ENCODE measurements at regions not wholly inside any gene's neighbourhood (a gene's known extent, or its start where the extent isn't known, plus 50 kb on each side); places are given as distances from the start of the nearest gene placed in this dataset.

DNA sequence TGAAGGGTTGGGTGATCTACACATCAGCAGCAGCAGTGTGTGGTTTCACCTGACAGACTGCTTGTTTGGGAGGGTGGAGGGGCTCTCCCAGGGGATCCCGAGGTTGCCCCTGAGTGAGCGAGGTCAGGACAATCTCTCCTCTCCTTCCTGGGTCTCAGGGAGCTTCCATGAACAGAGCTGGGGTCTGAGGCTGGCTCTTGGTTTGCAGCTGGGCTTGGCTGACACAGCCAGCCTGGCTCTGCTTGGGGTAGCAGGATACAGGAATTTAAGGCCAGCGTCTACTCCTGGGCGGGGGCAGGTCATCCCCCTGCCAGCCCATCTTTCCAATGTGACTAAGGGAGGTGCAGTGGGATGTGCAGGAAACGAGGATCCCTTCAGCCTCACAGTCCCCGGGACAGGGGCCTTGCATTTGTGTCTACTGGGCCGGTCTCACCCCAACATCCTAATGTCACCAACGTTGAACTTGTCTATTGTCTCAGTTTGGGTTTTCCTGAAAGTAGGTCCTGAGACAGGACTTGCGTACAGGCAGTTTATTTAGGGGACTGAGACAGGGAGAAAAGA, 262.6 kb upstream of the HDAC4 start:
- no peak overlapping the region for H3K27ac ChIP-seq
- no peak for TF ChIP-seq ZFX (IDR thresholded peaks at IDR 0.05; ENCODE audit: borderline replicate concordance)
- TF ChIP-seq, protein P1, sequence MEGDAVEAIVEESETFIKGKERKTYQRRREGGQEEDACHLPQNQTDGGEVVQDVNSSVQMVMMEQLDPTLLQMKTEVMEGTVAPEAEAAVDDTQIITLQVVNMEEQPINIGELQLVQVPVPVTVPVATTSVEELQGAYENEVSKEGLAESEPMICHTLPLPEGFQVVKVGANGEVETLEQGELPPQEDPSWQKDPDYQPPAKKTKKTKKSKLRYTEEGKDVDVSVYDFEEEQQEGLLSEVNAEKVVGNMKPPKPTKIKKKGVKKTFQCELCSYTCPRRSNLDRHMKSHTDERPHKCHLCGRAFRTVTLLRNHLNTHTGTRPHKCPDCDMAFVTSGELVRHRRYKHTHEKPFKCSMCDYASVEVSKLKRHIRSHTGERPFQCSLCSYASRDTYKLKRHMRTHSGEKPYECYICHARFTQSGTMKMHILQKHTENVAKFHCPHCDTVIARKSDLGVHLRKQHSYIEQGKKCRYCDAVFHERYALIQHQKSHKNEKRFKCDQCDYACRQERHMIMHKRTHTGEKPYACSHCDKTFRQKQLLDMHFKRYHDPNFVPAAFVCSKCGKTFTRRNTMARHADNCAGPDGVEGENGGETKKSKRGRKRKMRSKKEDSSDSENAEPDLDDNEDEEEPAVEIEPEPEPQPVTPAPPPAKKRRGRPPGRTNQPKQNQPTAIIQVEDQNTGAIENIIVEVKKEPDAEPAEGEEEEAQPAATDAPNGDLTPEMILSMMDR (IDR thresholded peaks at IDR 0.05), result no peak

DNA sequence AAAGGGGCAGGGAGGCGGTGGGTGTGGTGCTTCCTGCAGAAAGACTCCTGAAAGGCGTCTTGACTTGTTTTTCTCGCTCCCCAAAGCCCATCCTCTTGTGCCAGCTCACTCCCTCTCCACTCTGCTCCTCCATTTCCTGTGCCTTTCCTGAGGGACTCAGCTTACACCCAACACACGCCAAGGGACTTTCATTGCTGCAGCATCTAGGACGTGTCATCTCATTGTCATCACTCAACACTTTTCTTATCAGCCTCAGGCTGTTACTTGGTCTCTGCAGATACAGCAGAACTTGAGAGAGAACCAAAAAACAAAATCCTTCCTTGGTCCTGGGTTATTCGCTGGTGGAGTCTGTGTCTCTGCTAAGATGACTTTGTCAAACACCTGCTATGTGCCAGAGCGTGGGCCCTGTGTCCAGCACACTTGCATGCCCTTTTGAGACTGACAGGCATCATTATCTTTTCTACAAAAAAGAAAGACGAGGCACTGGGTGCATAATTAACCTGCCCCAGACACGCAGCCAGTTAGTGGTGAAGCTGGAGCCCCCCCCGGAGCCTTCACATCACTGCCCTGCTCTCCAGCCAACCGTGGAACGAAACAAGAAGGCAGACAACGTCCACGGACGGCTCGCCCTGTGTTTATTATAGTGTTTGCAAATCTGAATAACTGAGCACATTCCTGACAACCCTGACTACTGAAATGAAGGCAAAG, 261.7 kb upstream of the HDAC4 start:
- TF ChIP-seq ZFX (IDR thresholded peaks at IDR 0.05; ENCODE audit: borderline replicate concordance), result no peak
- TF ChIP-seq, protein P1 (IDR thresholded peaks at IDR 0.05), result no peak

DNA sequence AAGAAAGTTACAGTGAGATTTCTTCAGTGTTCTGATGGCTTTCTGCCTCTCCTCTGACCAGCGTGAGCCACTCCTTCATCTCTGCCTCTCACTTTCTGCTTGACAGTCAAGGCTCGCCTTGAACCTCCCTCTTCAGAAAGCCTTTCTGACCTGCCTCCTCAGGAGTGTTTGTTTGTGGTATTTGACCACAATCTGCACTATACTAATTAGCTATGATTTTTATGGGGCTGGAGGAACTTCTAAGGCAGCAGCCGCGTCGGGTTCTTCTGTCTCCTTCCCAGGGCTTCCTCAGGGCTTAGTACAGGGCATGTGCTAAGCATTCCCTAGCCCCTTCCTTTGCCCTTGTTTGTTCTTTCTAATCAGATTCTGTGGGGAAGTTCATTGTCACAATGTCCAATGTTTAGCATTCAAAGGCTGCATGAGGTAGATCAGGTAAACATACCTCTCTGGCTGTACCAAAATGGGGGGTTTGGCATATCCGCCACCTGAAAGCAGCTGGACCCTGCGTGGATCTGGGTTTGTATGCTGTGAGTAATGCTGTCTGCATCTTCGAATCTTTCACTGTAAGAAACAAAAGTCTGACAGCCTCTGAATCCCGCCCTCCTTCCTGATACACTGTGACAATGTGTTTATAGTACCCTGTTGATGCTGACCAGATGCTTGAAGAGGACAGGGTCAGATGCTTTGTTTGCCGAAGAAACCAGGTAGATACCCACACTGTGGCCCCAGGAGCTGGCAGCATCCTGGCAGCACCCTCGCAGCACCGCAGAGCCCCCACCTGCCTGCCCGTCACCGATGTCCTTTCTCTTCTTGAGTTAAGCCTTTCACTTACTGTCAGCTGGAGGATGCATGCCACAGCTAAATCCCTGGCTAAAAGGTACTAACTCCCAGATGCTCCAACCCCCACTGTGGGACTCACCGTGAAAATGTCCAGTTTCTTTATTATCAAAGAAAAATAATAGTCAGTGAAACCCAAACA, 260.8 kb upstream of the HDAC4 start:
- TF ChIP-seq, protein P1 (IDR thresholded peaks at IDR 0.05), result no peak
- TF ChIP-seq ZFX (IDR thresholded peaks at IDR 0.05; ENCODE audit: borderline replicate concordance), result no peak
- H3K27ac ChIP-seq, result no peak overlapping the region

More for the DNA sequence above, 261.7 kb upstream of the HDAC4 start:
- no peak overlapping the region for H3K27ac ChIP-seq

DNA sequence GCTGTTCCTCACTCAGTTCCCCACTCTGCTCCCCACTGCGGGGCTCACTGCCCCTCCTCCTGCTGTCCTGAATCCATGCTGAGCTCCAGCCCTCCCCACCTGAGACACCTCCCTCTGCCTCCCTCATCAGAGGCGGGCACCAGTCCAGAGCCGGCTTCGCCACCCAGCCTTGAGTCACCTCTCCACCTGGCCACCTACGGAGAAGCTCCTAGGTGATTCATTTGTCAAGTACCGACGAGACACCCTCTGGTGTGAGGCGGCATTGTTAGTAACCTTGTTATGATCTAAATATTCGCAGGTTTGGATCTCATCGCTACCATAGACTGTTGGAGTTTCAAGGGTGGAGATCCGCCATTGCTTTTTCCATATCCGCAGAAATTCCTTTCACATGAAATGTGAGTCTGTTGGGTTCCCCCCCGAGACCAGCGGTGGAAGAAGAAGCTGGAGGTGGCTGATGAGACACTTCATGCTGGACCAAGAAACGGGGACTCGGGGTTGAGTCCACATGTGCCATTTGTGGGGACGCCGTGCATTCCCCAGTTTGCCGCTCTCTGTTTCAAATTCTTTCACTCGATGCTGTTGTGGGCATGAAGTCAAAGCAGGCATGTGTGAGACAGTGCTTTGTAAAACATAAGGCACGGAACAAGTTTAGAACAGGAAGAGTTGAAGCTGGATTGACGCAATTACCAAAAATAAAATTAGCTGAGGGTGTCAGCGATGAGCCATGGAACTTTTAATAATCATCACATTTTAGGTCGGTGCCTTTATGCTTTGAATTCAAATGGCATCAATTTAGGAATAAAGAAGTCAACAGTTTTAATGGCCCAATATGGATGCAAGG, 259.8 kb upstream of the HDAC4 start:
- TF ChIP-seq, protein P1 (IDR thresholded peaks at IDR 0.05), result no peak
- TF ChIP-seq ZFX (IDR thresholded peaks at IDR 0.05; ENCODE audit: borderline replicate concordance), result no peak
- no peak overlapping the region for H3K27ac ChIP-seq

DNA sequence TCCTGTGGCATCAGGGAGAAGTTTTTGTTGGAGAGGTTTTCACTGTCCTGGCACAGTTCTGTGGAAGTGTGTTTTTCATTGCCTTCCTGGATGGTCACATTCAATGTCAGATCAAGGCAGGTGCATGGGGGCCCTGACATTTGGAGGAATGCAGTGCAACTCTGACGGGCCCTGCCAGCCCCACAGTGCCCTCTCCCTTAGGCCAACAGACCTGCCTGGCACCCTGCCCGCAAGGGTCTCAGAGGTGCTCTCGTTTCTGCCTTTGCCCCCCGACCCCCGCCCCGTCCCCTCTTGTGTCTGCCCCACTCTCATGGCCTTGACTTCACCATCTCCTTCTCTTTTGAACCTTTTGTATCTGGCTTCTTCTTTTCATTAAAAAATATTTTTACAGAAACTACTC, 257.2 kb upstream of the HDAC4 start:
- no peak overlapping the region for H3K27ac ChIP-seq
- no peak for TF ChIP-seq ZFX (IDR thresholded peaks at IDR 0.05; ENCODE audit: borderline replicate concordance)
- TF ChIP-seq, protein P1 (IDR thresholded peaks at IDR 0.05), result no peak

DNA sequence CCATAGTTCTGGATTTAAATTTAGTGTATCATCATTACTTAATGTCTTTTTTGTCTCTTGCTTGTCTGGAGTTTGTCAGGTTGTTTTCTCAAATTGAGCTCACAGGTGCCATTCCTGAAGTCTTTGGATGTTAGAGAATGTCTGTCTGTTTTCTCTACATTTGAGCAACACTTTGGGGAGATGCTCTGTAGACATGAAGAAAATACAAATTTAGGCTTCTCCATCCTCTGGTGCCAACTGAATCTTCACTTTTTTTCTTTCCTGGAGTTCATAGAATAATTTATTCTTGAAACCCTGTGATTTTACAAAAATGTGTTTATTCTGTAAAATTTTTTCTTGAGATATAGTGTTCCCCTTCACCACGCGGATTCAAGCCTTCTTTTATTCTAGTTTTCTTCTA, 256.4 kb upstream of the HDAC4 start:
- TF ChIP-seq, protein P1 (IDR thresholded peaks at IDR 0.05), result no peak
- no peak for TF ChIP-seq ZFX (IDR thresholded peaks at IDR 0.05; ENCODE audit: borderline replicate concordance)
- no peak overlapping the region for H3K27ac ChIP-seq

All from 22Rv1 (cell line).